Neural crest cell (in vitro differentiated cells): ENCODE measurements at regions not wholly inside any gene's neighbourhood (a gene's known extent, or its start where the extent isn't known, plus 50 kb on each side); places are given as distances from the start of the nearest gene placed in this dataset.
A peak's percentile ranks its signal among the peaks of the same experiment; 100 is the strongest.

Source experiments
- DNase-seq: peaks from one replicate; pipeline ENCODE4 v3.0.0; 2021; ENCODE audit warnings: low read depth, mixed read lengths, low spot score
- H3K27ac Mint-ChIP-seq: one replicate; pipeline ENCODE4 v1.8.0; 2021; ENCODE audit warnings: mild to moderate bottlenecking, mixed read lengths; ENCODE audit not compliant: unreplicated experiment
- H3K27me3 Mint-ChIP-seq: 2 replicates; pipeline ENCODE4 v1.8.0; 2021; ENCODE audit warnings: low read depth, mild to moderate bottlenecking, mixed read lengths
- H3K36me3 Mint-ChIP-seq: 2 replicates; pipeline ENCODE4 v1.8.0; 2021; ENCODE audit warnings: low read depth, mild to moderate bottlenecking, mixed read lengths
- H3K4me1 Mint-ChIP-seq: 2 replicates; pipeline ENCODE4 v1.8.0; 2021; ENCODE audit warnings: mixed read lengths
- H3K4me3 Mint-ChIP-seq: one replicate; pipeline ENCODE4 v1.8.0; 2021; ENCODE audit warnings: mild to moderate bottlenecking, mixed read lengths
- H3K9me3 Mint-ChIP-seq: 2 replicates; pipeline ENCODE4 v1.8.0; 2021; ENCODE audit warnings: mixed read lengths
- CTCF ChIP-seq: fragments of 200-600 bp; sonication (generic); conservative IDR thresholded peaks from 2 replicates; pipeline ENCODE4 v1.5.0; 2021; ENCODE audit warnings: antibody characterized with exemption, mild to moderate bottlenecking

GRCh38 chr11:16604794-16605388 is 133.6 kb upstream of the C11orf58 start:
- no peak for TF ChIP-seq CTCF
- no peaks in the 10 kb centered on the region for H3K9me3 Mint-ChIP-seq
- peak overlapping the region; percentile 53 for H3K27ac Mint-ChIP-seq
- peak; percentile 40 for DNase-seq
- H3K4me3 Mint-ChIP-seq: peak overlapping the region; percentile 94
- H3K27me3 Mint-ChIP-seq: peaks cover 24% of the 10 kb centered on the region
- H3K4me1 Mint-ChIP-seq: peaks cover 29% of the 10 kb centered on the region
- no peaks in the 10 kb centered on the region for H3K36me3 Mint-ChIP-seq

- H3K9me3 Mint-ChIP-seq: no peaks in the 10 kb centered on the region
- no peaks in the 10 kb centered on the region for H3K36me3 Mint-ChIP-seq
- peak overlapping the region; percentile 94 for H3K4me3 Mint-ChIP-seq
- DNase-seq: peak; percentile 30
- peaks cover 34% of the 10 kb centered on the region for H3K4me1 Mint-ChIP-seq
- peaks cover 24% of the 10 kb centered on the region for H3K27me3 Mint-ChIP-seq
- peak overlapping the region; percentile 53 for H3K27ac Mint-ChIP-seq
- no peak for TF ChIP-seq CTCF
Measured at GRCh38 chr11:16603890-16604793, 134.3 kb upstream of the C11orf58 start.

- DNase-seq: no peak
- no peaks in the 10 kb centered on the region for H3K36me3 Mint-ChIP-seq
- peaks cover 26% of the 10 kb centered on the region for H3K27me3 Mint-ChIP-seq
- H3K27ac Mint-ChIP-seq: no peak overlapping the region
- peaks cover 41% of the 10 kb centered on the region for H3K4me1 Mint-ChIP-seq
- no peaks in the 10 kb centered on the region for H3K9me3 Mint-ChIP-seq
- peak; percentile 13 for TF ChIP-seq CTCF
- peak overlapping the region; percentile 94 for H3K4me3 Mint-ChIP-seq
Measured at GRCh38 chr11:16603245-16603644, 135.2 kb upstream of the C11orf58 start.

- no peaks in the 10 kb centered on the region for H3K36me3 Mint-ChIP-seq
- peaks cover 28% of the 10 kb centered on the region for H3K4me1 Mint-ChIP-seq
- no peaks in the 10 kb centered on the region for H3K9me3 Mint-ChIP-seq
- TF ChIP-seq CTCF: no peak
- H3K4me3 Mint-ChIP-seq: no peak overlapping the region
- H3K27ac Mint-ChIP-seq: no peak overlapping the region
- peaks cover 20% of the 10 kb centered on the region for H3K27me3 Mint-ChIP-seq
- no peak for DNase-seq
Measured at GRCh38 chr11:16598906-16599305, 139.5 kb upstream of the C11orf58 start.

GRCh38 chr11:16598032-16598431 is 140.4 kb upstream of the C11orf58 start:
- Mint-ChIP-seq H3K4me3 (no peak overlapping the region), H3K27me3 (peaks cover 14% of the 10 kb centered on the region), H3K27ac (no peak overlapping the region), H3K4me1 (peaks cover 21% of the 10 kb centered on the region), H3K36me3 (no peaks in the 10 kb centered on the region), H3K9me3 (no peaks in the 10 kb centered on the region)
- DNase-seq: no peak
- no peak for TF ChIP-seq CTCF
